HG02840 (cell line): ENCODE measurements at regions not wholly inside any gene's neighbourhood (a gene's known extent, or its start where the extent isn't known, plus 50 kb on each side); places are given as distances from the start of the nearest gene placed in this dataset.

Experiments used
- ATAC-seq: cut with Tn5 transposase; IDR thresholded peaks from one replicate; pipeline ENCODE4 v1.9.1; 2021; ENCODE audit warnings: mild to moderate bottlenecking, moderate library complexity, moderate number of reproducible peaks; ENCODE audit not compliant: unreplicated experiment, low FRiP score

- no peak for ATAC-seq
Observed at GRCh38 chr14:73800970-73801515, 50.6 kb upstream of the PTGR2 start.

GRCh38 chr14:73797543-73798265 is 53.9 kb upstream of the PTGR2 start:
- no peak for ATAC-seq

- no peak for ATAC-seq
Observed at GRCh38 chr14:73796893-73797542, 54.6 kb upstream of the PTGR2 start.

- ATAC-seq: no peak
Observed at GRCh38 chr14:73796415-73796814, 55.2 kb upstream of the PTGR2 start.

- ATAC-seq: no peak
Observed at GRCh38 chr14:73795974-73796373, 55.7 kb upstream of the PTGR2 start.

- ATAC-seq: no peak
Observed at GRCh38 chr14:73795466-73795865, 56.2 kb upstream of the PTGR2 start.

- no peak for ATAC-seq
Observed at GRCh38 chr14:73794146-73794545, 57.5 kb upstream of the PTGR2 start.

GRCh38 chr14:73792481-73792880 is 59.1 kb upstream of the PTGR2 start:
- no peak for ATAC-seq

GRCh38 chr14:73789989-73790581 is 61.5 kb upstream of the PTGR2 start:
- no peak for ATAC-seq

GRCh38 chr14:73788701-73789551 is 62.7 kb upstream of the PTGR2 start:
- ATAC-seq: no peak

GRCh38 chr14:73788317-73788598 is 63.4 kb upstream of the PTGR2 start:
- no peak for ATAC-seq

- no peak for ATAC-seq
Observed at GRCh38 chr14:73787486-73788316, 63.9 kb upstream of the PTGR2 start.

- ATAC-seq: no peak
Observed at GRCh38 chr14:73786636-73787485, 64.8 kb upstream of the PTGR2 start.

GRCh38 chr14:73785834-73786635 is 65.6 kb upstream of the PTGR2 start:
- ATAC-seq: no peak

- no peak for ATAC-seq
Observed at GRCh38 chr14:73785336-73785833, 66.2 kb upstream of the PTGR2 start.

- no peak for ATAC-seq
Observed at GRCh38 chr14:73784988-73785313, 66.7 kb upstream of the PTGR2 start.

- no peak for ATAC-seq
Observed at GRCh38 chr14:73784181-73784987, 67.2 kb upstream of the PTGR2 start.
